Smooth muscle cell (in vitro differentiated cells): ENCODE measurements at regions not wholly inside any gene's neighbourhood (a gene's known extent, or its start where the extent isn't known, plus 50 kb on each side); places are given as distances from the start of the nearest gene placed in this dataset.

ENCODE experiments used
- DNase-seq: peaks from one replicate; lab custom pipeline; 2025; ENCODE audit not compliant: unreplicated experiment; lab: John Stamatoyannopoulos, UW
- H2AFZ ChIP-seq: fragments of 200-600 bp; sonication (generic); 2 replicates; pipeline ENCODE4 v1.6.0; 2016; ENCODE audit warnings: antibody characterized with exemption, low read depth, mild to moderate bottlenecking
- H3F3A ChIP-seq: fragments of 200-600 bp; sonication (generic); 2 replicates; pipeline ENCODE4 v1.6.0; 2017; ENCODE audit warnings: antibody characterized with exemption, low read depth
- H3K27ac ChIP-seq: fragments of 200-600 bp; sonication (generic); 2 replicates; pipeline ENCODE4 v1.5.1; 2016; ENCODE audit warnings: low read depth, mild to moderate bottlenecking
- H3K27me3 ChIP-seq: fragments of 200-600 bp; sonication (generic); 2 replicates; pipeline ENCODE4 v1.6.1; 2016; ENCODE audit warnings: low read depth, mild to moderate bottlenecking
- H3K36me3 ChIP-seq: fragments of 200-600 bp; sonication (generic); 2 replicates; pipeline ENCODE4 v1.5.1; 2016; ENCODE audit warnings: low read depth
- H3K4me1 ChIP-seq: fragments of 200-600 bp; sonication (generic); 2 replicates; pipeline ENCODE4 v1.5.1; 2016; ENCODE audit warnings: low read depth
- H3K4me2 ChIP-seq: fragments of 200-600 bp; sonication (generic); 2 replicates; pipeline ENCODE4 v1.6.0; 2016; ENCODE audit warnings: mild to moderate bottlenecking
- H3K4me3 ChIP-seq: fragments of 200-600 bp; sonication (generic); 2 replicates; pipeline ENCODE4 v1.5.1; 2016; ENCODE audit warnings: mild to moderate bottlenecking
- H3K79me2 ChIP-seq: fragments of 200-600 bp; sonication (generic); 2 replicates; pipeline ENCODE4 v1.6.0; 2016; ENCODE audit warnings: low read depth, mild to moderate bottlenecking
- H3K9ac ChIP-seq: fragments of 200-600 bp; sonication (generic); 2 replicates; pipeline ENCODE4 v1.6.0; 2016; ENCODE audit warnings: low read depth
- H3K9me3 ChIP-seq: fragments of 200-600 bp; sonication (generic); replicated peaks from 2 replicates; pipeline ENCODE4 v1.5.1; 2016; ENCODE audit warnings: low read depth
- H4K20me1 ChIP-seq: fragments of 200-600 bp; sonication (generic); 2 replicates; pipeline ENCODE4 v1.6.0; 2016; ENCODE audit warnings: low read depth
- WGBS: methylation state at CpG from one replicate; pipeline ENCODE4 v1.1.7; 2016; ENCODE audit warnings: low lambda C conversion rate; 5-methylcytosine and 5-hydroxymethylcytosine counted together
- TF ChIP-seq, protein P1 (sequence below): fragments of 200-600 bp; sonication (generic); IDR thresholded peaks from 2 replicates; pipeline ENCODE4 v1.5.1; 2017; ENCODE audit warnings: borderline replicate concordance, mild to moderate bottlenecking, antibody characterized with exemption; ENCODE audit not compliant: insufficient read depth, poor library complexity, severe bottlenecking

GRCh38 chr3:73228437-73228836 is 167.0 kb downstream of the EBLN2 start:
- no peak overlapping the region for H3K27ac ChIP-seq
- no peak overlapping the region for H3K4me2 ChIP-seq
- TF ChIP-seq, protein P1, sequence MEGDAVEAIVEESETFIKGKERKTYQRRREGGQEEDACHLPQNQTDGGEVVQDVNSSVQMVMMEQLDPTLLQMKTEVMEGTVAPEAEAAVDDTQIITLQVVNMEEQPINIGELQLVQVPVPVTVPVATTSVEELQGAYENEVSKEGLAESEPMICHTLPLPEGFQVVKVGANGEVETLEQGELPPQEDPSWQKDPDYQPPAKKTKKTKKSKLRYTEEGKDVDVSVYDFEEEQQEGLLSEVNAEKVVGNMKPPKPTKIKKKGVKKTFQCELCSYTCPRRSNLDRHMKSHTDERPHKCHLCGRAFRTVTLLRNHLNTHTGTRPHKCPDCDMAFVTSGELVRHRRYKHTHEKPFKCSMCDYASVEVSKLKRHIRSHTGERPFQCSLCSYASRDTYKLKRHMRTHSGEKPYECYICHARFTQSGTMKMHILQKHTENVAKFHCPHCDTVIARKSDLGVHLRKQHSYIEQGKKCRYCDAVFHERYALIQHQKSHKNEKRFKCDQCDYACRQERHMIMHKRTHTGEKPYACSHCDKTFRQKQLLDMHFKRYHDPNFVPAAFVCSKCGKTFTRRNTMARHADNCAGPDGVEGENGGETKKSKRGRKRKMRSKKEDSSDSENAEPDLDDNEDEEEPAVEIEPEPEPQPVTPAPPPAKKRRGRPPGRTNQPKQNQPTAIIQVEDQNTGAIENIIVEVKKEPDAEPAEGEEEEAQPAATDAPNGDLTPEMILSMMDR: no peak
- H2AFZ ChIP-seq: no peak overlapping the region
- no peaks in the 10 kb centered on the region for H4K20me1 ChIP-seq
- H3K4me1 ChIP-seq: no peaks in the 10 kb centered on the region
- WGBS: 79% methylated on average over 5 of the region's 5 CpGs
- no peaks in the 10 kb centered on the region for H3K27me3 ChIP-seq
- no peaks in the 10 kb centered on the region for H3K79me2 ChIP-seq
- H3K4me3 ChIP-seq: no peak overlapping the region
- no peaks in the 10 kb centered on the region for H3K36me3 ChIP-seq
- no peaks in the 10 kb centered on the region for H3K9me3 ChIP-seq
- no peaks in the 10 kb centered on the region for H3F3A ChIP-seq
- no peak overlapping the region for H3K9ac ChIP-seq
- no peak for DNase-seq

DNA sequence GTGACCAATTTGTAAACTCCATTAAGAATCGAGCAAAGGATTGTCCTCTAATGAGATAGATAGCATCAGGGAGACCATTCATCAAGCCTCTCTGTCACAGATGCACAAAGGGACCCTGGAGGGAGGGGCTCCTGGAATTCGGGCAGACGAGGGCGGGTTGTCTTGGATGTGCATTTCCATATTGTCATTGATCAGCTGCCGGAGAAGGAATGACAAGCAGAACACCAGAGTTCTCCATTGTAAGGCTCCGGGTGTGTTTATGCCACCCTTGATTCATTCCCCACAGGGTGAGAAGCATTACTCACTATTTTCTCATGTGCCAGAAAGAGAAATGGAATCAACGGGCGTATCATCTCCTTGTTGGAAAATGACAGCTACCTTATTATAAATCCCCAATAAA is 167.5 kb downstream of the EBLN2 start:
- H3K36me3 ChIP-seq: no peaks in the 10 kb centered on the region
- DNase-seq: no peak
- H4K20me1 ChIP-seq: no peaks in the 10 kb centered on the region
- no peak overlapping the region for H2AFZ ChIP-seq
- H3K27me3 ChIP-seq: no peaks in the 10 kb centered on the region
- H3K9me3 ChIP-seq: no peaks in the 10 kb centered on the region
- 90% methylated on average over 8 of the region's 8 CpGs for WGBS
- no peak overlapping the region for H3K9ac ChIP-seq
- no peaks in the 10 kb centered on the region for H3K79me2 ChIP-seq
- no peak overlapping the region for H3K4me2 ChIP-seq
- H3K4me1 ChIP-seq: no peaks in the 10 kb centered on the region
- H3K27ac ChIP-seq: no peak overlapping the region
- no peak overlapping the region for H3K4me3 ChIP-seq
- no peaks in the 10 kb centered on the region for H3F3A ChIP-seq
- TF ChIP-seq, protein P1: no peak

- Histone ChIP-seq H3K4me2 (no peak overlapping the region), H3F3A (no peaks in the 10 kb centered on the region), H3K4me1 (no peaks in the 10 kb centered on the region), H3K27me3 (no peaks in the 10 kb centered on the region), H3K4me3 (no peak overlapping the region), H3K27ac (no peak overlapping the region), H3K79me2 (no peaks in the 10 kb centered on the region), H4K20me1 (no peaks in the 10 kb centered on the region), H3K9me3 (no peaks in the 10 kb centered on the region), H3K36me3 (no peaks in the 10 kb centered on the region), H2AFZ (no peak overlapping the region), H3K9ac (no peak overlapping the region)
- 91% methylated on average over 4 of the region's 4 CpGs for WGBS
- TF ChIP-seq, protein P1: no peak
- DNase-seq: no peak
These were observed 173.0 kb downstream of the EBLN2 start for GRCh38 chr3:73234354-73235014.

- Histone ChIP-seq H3K27me3 (no peaks in the 10 kb centered on the region), H3K27ac (no peak overlapping the region), H2AFZ (no peak overlapping the region), H3K79me2 (no peaks in the 10 kb centered on the region), H3F3A (no peaks in the 10 kb centered on the region), H3K4me2 (no peak overlapping the region), H3K9ac (no peak overlapping the region), H3K4me3 (no peak overlapping the region), H3K4me1 (no peaks in the 10 kb centered on the region), H3K36me3 (no peaks in the 10 kb centered on the region), H4K20me1 (no peaks in the 10 kb centered on the region), H3K9me3 (no peaks in the 10 kb centered on the region)
- TF ChIP-seq, protein P1: no peak
- DNase-seq: no peak
- 79% methylated on average over 7 of the region's 7 CpGs for WGBS
These were observed 174.3 kb downstream of the EBLN2 start for GRCh38 chr3:73235768-73236167.
